C4-2B (cell line): ENCODE measurements at regions not wholly inside any gene's neighbourhood (a gene's known extent, or its start where the extent isn't known, plus 50 kb on each side); places are given as distances from the start of the nearest gene placed in this dataset.
"Not testable (repeated sequence)": the region's sequence is repeated elsewhere in the genome, so short reads cannot be mapped to it uniquely, and the experiment has no call there.

Source experiments
- H3K27ac ChIP-seq: fragments of 450-650 bp; 2 replicates; pipeline ENCODE4 v1.5.1; 2017
- CTCF ChIP-seq: fragments of 450-650 bp; conservative IDR thresholded peaks from 2 replicates; pipeline ENCODE4 v1.5.1; 2017; ENCODE audit warnings: mild to moderate bottlenecking
- ZFX ChIP-seq: fragments of 450-650 bp; IDR thresholded peaks from 2 replicates; pipeline ENCODE4 v1.6.1; 2017

- H3K27ac ChIP-seq, result no peak overlapping the region
- no peak for TF ChIP-seq CTCF
- TF ChIP-seq ZFX, result no peak
These were observed 477.7 kb upstream of the CADM1 start for GRCh38 chr11:115981814-115982471.

- H3K27ac ChIP-seq, result no peak overlapping the region
- TF ChIP-seq ZFX (no peak), CTCF (no peak)
These were observed 476.9 kb upstream of the CADM1 start for GRCh38 chr11:115981104-115981481.

- H3K27ac ChIP-seq, result no peak overlapping the region
- TF ChIP-seq ZFX, result no peak
- no peak for TF ChIP-seq CTCF
These were observed 476.3 kb upstream of the CADM1 start for GRCh38 chr11:115980337-115981103.

- TF ChIP-seq CTCF, result no peak
- no peak for TF ChIP-seq ZFX
- H3K27ac ChIP-seq, result no peak overlapping the region
These were observed 470.5 kb upstream of the CADM1 start for GRCh38 chr11:115974703-115975102.

GRCh38 chr11:115967203-115967602, 463.0 kb upstream of the CADM1 start:
- H3K27ac ChIP-seq, result not testable (repeated sequence)

GRCh38 chr11:115965767-115966504, 461.7 kb upstream of the CADM1 start:
- no peak overlapping the region for H3K27ac ChIP-seq
- no peak for TF ChIP-seq CTCF
- TF ChIP-seq ZFX, result no peak

- no peak overlapping the region for H3K27ac ChIP-seq
- no peak for TF ChIP-seq CTCF
- no peak for TF ChIP-seq ZFX
These were observed 459.9 kb upstream of the CADM1 start for GRCh38 chr11:115964091-115964490.
